HEK293 (cell line): ENCODE measurements at regions not wholly inside any gene's neighbourhood (a gene's known extent, or its start where the extent isn't known, plus 50 kb on each side); places are given as distances from the start of the nearest gene placed in this dataset.

Experiments used
- CTCF ChIA-PET: fragments of 350-600 bp; formaldehyde crosslinking; extraction: SDS; loops from one replicate; lab custom pipeline; 2021; ENCODE audit warnings: antibody characterized with exemption; lab: Yijun Ruan, JAX
- POLR2A ChIA-PET: fragments of 300-600 bp; formaldehyde crosslinking; extraction: SDS; loops from one replicate; lab custom pipeline; 2020; ENCODE audit warnings: antibody characterized with exemption, inconsistent platforms; lab: Yijun Ruan, JAX
- H3K27ac ChIP-seq: fragments of 200-500 bp; sonication (Bioruptor generic); 2 replicates; pipeline ENCODE4 v1.5.1; 2014; ENCODE audit warnings: low read depth, low read length, control low read depth, inconsistent platforms; ENCODE audit errors: extremely low read depth
- H3K36me3 ChIP-seq, 2 experiments: fragments of 200-500 bp in 1 of 2; sonication (Bioruptor generic) in 1 of 2; 1 replicate in 1 of 2; 2 replicates in 1 of 2; pipeline ENCODE4 v1.5.1; 2014 to 2017; ENCODE audit warnings: inconsistent platforms in 2 of 2, low read length in 2 of 2; ENCODE audit not compliant: control insufficient read depth in 2 of 2, insufficient read depth in 1 of 2
- H3K4me1 ChIP-seq: fragments of 200-500 bp; sonication (Bioruptor generic); 2 replicates; pipeline ENCODE4 v1.5.1; 2014; ENCODE audit warnings: mild to moderate bottlenecking, low read length, inconsistent platforms; ENCODE audit not compliant: control insufficient read depth, insufficient read depth
- H3K4me3 ChIP-seq: 2 replicates; pipeline ENCODE4 v1.5.1; 2011; ENCODE audit warnings: low read depth, mild to moderate bottlenecking, control low read depth, low read length, moderate library complexity
- H3K9me3 ChIP-seq: fragments of 200-500 bp; sonication (Bioruptor generic); 2 replicates; pipeline ENCODE4 v1.5.1; 2014; ENCODE audit warnings: low read depth, low read length, inconsistent platforms; ENCODE audit not compliant: control insufficient read depth, insufficient read depth
- FEZF1 ChIP-seq: fragments of 450-650 bp; formaldehyde crosslinking; IDR thresholded peaks from 2 replicates; pipeline ENCODE4 v1.5.1; 2016; ENCODE audit warnings: missing biosample characterization, missing genetic modification characterization
- HIC1 ChIP-seq: fragments of 450-650 bp; formaldehyde crosslinking; IDR thresholded peaks from 2 replicates; pipeline ENCODE4 v1.5.1; 2016; ENCODE audit warnings: missing biosample characterization, missing genetic modification characterization
- KLF10 ChIP-seq: fragments of 450-650 bp; IDR thresholded peaks from 2 replicates; pipeline ENCODE4 v1.5.1; 2018; ENCODE audit warnings: missing biosample characterization, mild to moderate bottlenecking, missing genetic modification characterization
- KLF8 ChIP-seq: fragments of 450-650 bp; formaldehyde crosslinking; IDR thresholded peaks from 2 replicates; pipeline ENCODE4 v1.5.1; 2016; ENCODE audit warnings: missing biosample characterization, missing genetic modification characterization
- PATZ1 ChIP-seq: fragments of 450-650 bp; formaldehyde crosslinking; IDR thresholded peaks from 2 replicates; pipeline ENCODE4 v1.5.1; 2016; ENCODE audit warnings: missing biosample characterization, missing genetic modification characterization
- SP2 ChIP-seq: fragments of 450-650 bp; formaldehyde crosslinking; IDR thresholded peaks from 2 replicates; pipeline ENCODE4 v1.5.1; 2016; ENCODE audit warnings: missing biosample characterization, missing genetic modification characterization
- TCF7L2 ChIP-seq: IDR thresholded peaks from 2 replicates; pipeline ENCODE4 v1.6.1; 2011; ENCODE audit warnings: low read depth, mild to moderate bottlenecking, inconsistent platforms, low read length, moderate library complexity, borderline replicate concordance
- ZBTB11 ChIP-seq: fragments of 450-650 bp; formaldehyde crosslinking; conservative IDR thresholded peaks from 2 replicates; pipeline ENCODE4 v1.5.1; 2016; ENCODE audit warnings: low read depth, missing biosample characterization, missing genetic modification characterization
- ZBTB26 ChIP-seq: fragments of 450-650 bp; formaldehyde crosslinking; optimal IDR thresholded peaks from 2 replicates; pipeline ENCODE3; 2016; ENCODE audit warnings: missing biosample characterization, mild to moderate bottlenecking, missing genetic modification characterization
- ZNF10 ChIP-seq: fragments of 450-650 bp; formaldehyde crosslinking; IDR thresholded peaks from 2 replicates; pipeline ENCODE4 v1.5.1; 2017; ENCODE audit warnings: missing biosample characterization, missing genetic modification characterization
- ZNF223 ChIP-seq: fragments of 450-650 bp; formaldehyde crosslinking; IDR thresholded peaks from 2 replicates; pipeline ENCODE4 v1.5.1; 2016; ENCODE audit warnings: missing biosample characterization, missing genetic modification characterization
- ZNF274 ChIP-seq, 2 experiments: fragments of 200-500 bp in 1 of 2; fragments of 450-650 bp in 1 of 2; sonication (Bioruptor generic) in 1 of 2; formaldehyde crosslinking in 1 of 2; IDR thresholded peaks; 2 replicates each; pipeline versions ENCODE4 v1.5.1 to v1.6.1; 2014 to 2016; ENCODE audit warnings: borderline replicate concordance in 1 of 2, inconsistent platforms in 1 of 2, low read length in 1 of 2, missing biosample characterization in 1 of 2, missing genetic modification characterization in 1 of 2
- ZNF311 ChIP-seq: fragments of 450-650 bp; formaldehyde crosslinking; IDR thresholded peaks from 2 replicates; pipeline ENCODE4 v1.5.1; 2017; ENCODE audit warnings: missing biosample characterization, missing genetic modification characterization, borderline replicate concordance
- ZNF350 ChIP-seq: fragments of 450-650 bp; formaldehyde crosslinking; IDR thresholded peaks from 2 replicates; pipeline ENCODE4 v1.5.0; 2017; ENCODE audit warnings: missing biosample characterization, mild to moderate bottlenecking, missing genetic modification characterization
- ZNF449 ChIP-seq: fragments of 450-650 bp; formaldehyde crosslinking; IDR thresholded peaks from 2 replicates; pipeline ENCODE4 v1.5.1; 2017; ENCODE audit warnings: missing biosample characterization, mild to moderate bottlenecking, missing genetic modification characterization, moderate library complexity
- ZNF501 ChIP-seq: fragments of 450-650 bp; formaldehyde crosslinking; IDR thresholded peaks from 2 replicates; pipeline ENCODE4 v1.5.1; 2016; ENCODE audit warnings: missing biosample characterization, missing genetic modification characterization
- ZNF530 ChIP-seq: fragments of 450-650 bp; formaldehyde crosslinking; IDR thresholded peaks from 2 replicates; pipeline ENCODE4 v1.5.1; 2016; ENCODE audit warnings: low read depth, missing biosample characterization, missing genetic modification characterization
- ZNF571 ChIP-seq: fragments of 450-650 bp; formaldehyde crosslinking; IDR thresholded peaks from 2 replicates; pipeline ENCODE4 v1.5.0; 2017; ENCODE audit warnings: missing biosample characterization, missing genetic modification characterization
- ZNF580 ChIP-seq: fragments of 450-650 bp; formaldehyde crosslinking; IDR thresholded peaks from 2 replicates; pipeline ENCODE4 v1.5.1; 2016; ENCODE audit warnings: missing biosample characterization, missing genetic modification characterization
- ZNF785 ChIP-seq: fragments of 450-650 bp; formaldehyde crosslinking; IDR thresholded peaks from 2 replicates; pipeline ENCODE4 v1.5.1; 2016; ENCODE audit warnings: missing biosample characterization, missing genetic modification characterization
- ZSCAN23 ChIP-seq: fragments of 450-650 bp; formaldehyde crosslinking; IDR thresholded peaks from 2 replicates; pipeline ENCODE4 v1.5.1; 2016; ENCODE audit warnings: missing biosample characterization, missing genetic modification characterization

- TF ChIP-seq ZBTB26 (tag by site-specific recombination), result no peak
- no peak for TF ChIP-seq TCF7L2
- no peak for TF ChIP-seq ZNF501 (tag by site-specific recombination)
- no peak for TF ChIP-seq ZNF580 (tag by site-specific recombination)
Observed at GRCh38 chr18:41858761-41859555, 96.1 kb upstream of the PIK3C3 start (continued).

GRCh38 chr18:41853280-41853679 lies 101.8 kb upstream of the PIK3C3 start:
- no peaks in the 10 kb centered on the region for H3K4me1 ChIP-seq
- ChIA-PET CTCF (no interaction called here), POLR2A (no interaction called here)
- no peak overlapping the region for H3K27ac ChIP-seq
- no peak overlapping the region for H3K4me3 ChIP-seq
- no peaks in the 10 kb centered on the region for H3K36me3 ChIP-seq
- no peak for TF ChIP-seq ZBTB11 (tag by site-specific recombination)
- TF ChIP-seq ZNF785 (tag by site-specific recombination), result no peak
- TF ChIP-seq KLF10 (tag by site-specific recombination), result no peak
- no peak for TF ChIP-seq ZNF274 (IDR thresholded peaks at IDR 0.05; ENCODE audit: low read length)
- TF ChIP-seq ZNF274 (tag by site-specific recombination; IDR thresholded peaks at IDR 0.05; ENCODE audit: borderline replicate concordance), result no peak
- no peak for TF ChIP-seq ZNF449 (tag by site-specific recombination)
- TF ChIP-seq KLF8 (tag by site-specific recombination), result no peak
- TF ChIP-seq, all 188 proteins: peak for 0
- no peaks in the 10 kb centered on the region for H3K9me3 ChIP-seq

GRCh38 chr18:41850781-41851180 lies 104.3 kb upstream of the PIK3C3 start:
- TF ChIP-seq PATZ1 (tag by site-specific recombination), result no peak
- TF ChIP-seq ZNF530 (tag by site-specific recombination), result no peak
- TF ChIP-seq SP2 (tag by site-specific recombination), result no peak
- no peak for TF ChIP-seq ZNF10 (tag by site-specific recombination)
- TF ChIP-seq FEZF1 (tag by site-specific recombination), result no peak
- TF ChIP-seq HIC1 (tag by site-specific recombination), result no peak
- no peak for TF ChIP-seq ZNF571 (tag by site-specific recombination)
- no peak for TF ChIP-seq ZSCAN23 (tag by site-specific recombination)
- TF ChIP-seq ZNF223 (tag by site-specific recombination), result no peak
- no peak for TF ChIP-seq ZNF350
- no peak for TF ChIP-seq ZNF311 (tag by site-specific recombination)
- Histone ChIP-seq H3K4me3 (no peak overlapping the region), H3K4me1 (no peaks in the 10 kb centered on the region), H3K9me3 (no peaks in the 10 kb centered on the region), H3K36me3 (no peaks in the 10 kb centered on the region), H3K27ac (no peak overlapping the region)
- POLR2A ChIA-PET, result interaction anchor here (0.5 kb wide), 1 partner anchor 43 kb away, joined by 3 read pairs; no protein-coding TSS in a partner anchor
- CTCF ChIA-PET, result interaction anchor here (0.7 to 1.4 kb wide), 2 partner anchors 10 to 18 kb away, joined by 3 to 6 read pairs; no protein-coding TSS in a partner anchor
